CD14-positive monocyte (primary cell): ENCODE measurements at regions not wholly inside any gene's neighbourhood (a gene's known extent, or its start where the extent isn't known, plus 50 kb on each side); places are given as distances from the start of the nearest gene placed in this dataset.

Source experiments
- DNase-seq, 3 donors: peaks; one replicate each; pipeline ENCODE4 v3.0.0-alpha.2; 2011 to 2022
- H2AFZ ChIP-seq: 2 replicates; pipeline ENCODE4 v1.6.0; 2012; ENCODE audit warnings: mild to moderate bottlenecking, low read depth, low read length, inconsistent platforms; ENCODE audit not compliant: insufficient read depth, poor library complexity, severe bottlenecking
- H3K27ac ChIP-seq, 2 donors: 1 replicate in 1 of 2; 2 replicates in 1 of 2; pipeline ENCODE4 v1.5.1; 2012 to 2013; ENCODE audit warnings: low read length in 2 of 2, control low read depth in 1 of 2, inconsistent platforms in 1 of 2, low read depth in 1 of 2, mild to moderate bottlenecking in 1 of 2
- H3K27me3 ChIP-seq, 2 donors: one replicate each; pipeline versions ENCODE4 v1.6.0 to v1.6.1; 2011 to 2013; ENCODE audit warnings: low read length in 2 of 2; ENCODE audit not compliant: control insufficient read depth in 2 of 2, insufficient read depth in 2 of 2
- H3K36me3 ChIP-seq, 2 donors: replicated peaks in 1 of 2; 1 replicate in 1 of 2; 2 replicates in 1 of 2; pipeline versions ENCODE4 v1.5.1 to v1.6.1; 2012 to 2013; ENCODE audit warnings: low read length in 2 of 2, control low read depth in 1 of 2, inconsistent platforms in 1 of 2, mild to moderate bottlenecking in 1 of 2; ENCODE audit not compliant: insufficient read depth in 2 of 2, control insufficient read depth in 1 of 2
- H3K4me1 ChIP-seq, 2 donors: 1 replicate in 1 of 2; 2 replicates in 1 of 2; pipeline versions ENCODE4 v1.5.1 to v1.6.1; 2012 to 2013; ENCODE audit warnings: low read length in 2 of 2, control low read depth in 1 of 2, inconsistent platforms in 1 of 2, mild to moderate bottlenecking in 1 of 2, moderate library complexity in 1 of 2; ENCODE audit not compliant: insufficient read depth in 2 of 2, control insufficient read depth in 1 of 2
- H3K4me2 ChIP-seq: replicated peaks from 2 replicates; pipeline ENCODE3; 2012; ENCODE audit warnings: low read length, moderate library complexity, mild to moderate bottlenecking; ENCODE audit not compliant: poor library complexity, severe bottlenecking; ENCODE audit errors: extremely low read depth
- H3K4me3 ChIP-seq, 3 experiments: fragments of 200-600 bp in 1 of 3; sonication (generic) in 1 of 3; replicated peaks in 1 of 3; 1 replicate in 2 of 3; 2 replicates in 1 of 3; pipeline ENCODE4 v1.5.1; 2011 to 2013; ENCODE audit warnings: low read length in 3 of 3, mild to moderate bottlenecking in 3 of 3, control low read depth in 2 of 3, low read depth in 2 of 3, inconsistent platforms in 1 of 3, moderate library complexity in 1 of 3
- H3K79me2 ChIP-seq: 2 replicates; pipeline ENCODE4 v1.6.0; 2012; ENCODE audit warnings: mild to moderate bottlenecking, control low read depth, inconsistent platforms, low read length, moderate library complexity; ENCODE audit not compliant: insufficient read depth
- H3K9ac ChIP-seq: 2 replicates; pipeline ENCODE4 v1.6.0; 2017; ENCODE audit warnings: low read length, mild to moderate bottlenecking; ENCODE audit not compliant: insufficient read depth, poor library complexity, severe bottlenecking
- H3K9me3 ChIP-seq, 2 donors: replicated peaks in 1 of 2; 1 replicate in 1 of 2; 2 replicates in 1 of 2; pipeline versions ENCODE4 v1.5.1 to v1.6.1; 2012 to 2013; ENCODE audit warnings: low read length in 2 of 2, control low read depth in 1 of 2; ENCODE audit not compliant: control insufficient read depth in 1 of 2, insufficient read depth in 1 of 2
- H4K20me1 ChIP-seq: 2 replicates; pipeline ENCODE4 v1.6.0; 2012; ENCODE audit warnings: mild to moderate bottlenecking, low read length, control low read depth, moderate library complexity; ENCODE audit not compliant: insufficient read depth
- H3K27ac Mint-ChIP-seq, 7 donors: one replicate each; pipeline ENCODE4 v1.8.0; 2020; ENCODE audit warnings: mild to moderate bottlenecking in 7 of 7, mixed read lengths in 7 of 7, moderate library complexity in 6 of 7, inconsistent platforms in 2 of 7
- H3K27me3 Mint-ChIP-seq, 3 donors: one replicate each; pipeline ENCODE4 v1.8.0; 2021 to 2022; ENCODE audit warnings: low read depth in 3 of 3, mild to moderate bottlenecking in 3 of 3, mixed read lengths in 3 of 3, moderate library complexity in 3 of 3, inconsistent platforms in 1 of 3
- H3K36me3 Mint-ChIP-seq, 2 donors: one replicate each; pipeline ENCODE4 v1.8.0; 2020; ENCODE audit warnings: mixed read lengths in 2 of 2, inconsistent platforms in 1 of 2, mild to moderate bottlenecking in 1 of 2
- H3K4me1 Mint-ChIP-seq: one replicate; pipeline ENCODE4 v1.8.0; 2020; ENCODE audit warnings: mild to moderate bottlenecking, mixed read lengths
- H3K4me3 Mint-ChIP-seq, 2 donors: one replicate each; pipeline ENCODE4 v1.8.0; 2020; ENCODE audit warnings: mild to moderate bottlenecking in 2 of 2, mixed read lengths in 2 of 2, moderate library complexity in 1 of 2
- H3K9me3 Mint-ChIP-seq, 7 donors: one replicate each; pipeline ENCODE4 v1.8.0; 2020 to 2022; ENCODE audit warnings: mixed read lengths in 7 of 7, mild to moderate bottlenecking in 6 of 7, moderate library complexity in 6 of 7, inconsistent platforms in 2 of 7
- CTCF ChIP-seq: fragments of 200-600 bp; IDR thresholded peaks from one replicate; pipeline ENCODE4 v1.8.0; 2022; ENCODE audit warnings: antibody characterized with exemption, mild to moderate bottlenecking
- WGBS: methylation state at CpG from one replicate; pipeline ENCODE4 v1.1.5; 2013; ENCODE audit warnings: missing lambda C conversion rate; ENCODE audit not compliant: insufficient coverage; 5-methylcytosine and 5-hydroxymethylcytosine counted together
- intact Hi-C, 2 donors: fragments of 100-400 bp; cut with micrococcal nuclease; formaldehyde crosslinking; loops; one replicate each; pipeline versions ENCODE4 v1.15.0 to v1.15.1; 2023

- Histone ChIP-seq H3K27me3 (no peaks in the 10 kb centered on the region), H3K4me3 (no peak overlapping the region), H3K36me3 (no peaks in the 10 kb centered on the region), H3K9ac (no peak overlapping the region), H3K79me2 (no peaks in the 10 kb centered on the region), H3K4me1 (no peaks in the 10 kb centered on the region), H3K9me3 (peaks cover 10 to 12% of the 10 kb centered on the region in 2 donors), H2AFZ (no peak overlapping the region), H3K4me2 (no peak overlapping the region), H3K27ac (no peak overlapping the region), H4K20me1 (no peaks in the 10 kb centered on the region)
- Mint-ChIP-seq H3K4me1 (no peaks in the 10 kb centered on the region), H3K36me3 (no peaks in the 10 kb centered on the region), H3K9me3 (peaks cover 0 to 13% (median 9%) of the 10 kb centered on the region in 7 donors), H3K27ac (no peak overlapping the region), H3K4me3 (no peak overlapping the region), H3K27me3 (peaks cover 0 to 1% (median 0%) of the 10 kb centered on the region in 3 donors)
- no peak for TF ChIP-seq CTCF
- DNase-seq, result no peak
- intact Hi-C loops, result no loop called here
- WGBS, result 100% methylated on average over 1 of the region's 1 CpG
Observed at GRCh38 chr15:35186346-35186745, 101.3 kb upstream of the NANOGP8 start.

- Mint-ChIP-seq H3K4me1 (no peaks in the 10 kb centered on the region), H3K36me3 (no peaks in the 10 kb centered on the region), H3K9me3 (peaks cover 2 to 10% (median 3%) of the 10 kb centered on the region in 7 donors), H3K27ac (no peak overlapping the region), H3K4me3 (no peak overlapping the region), H3K27me3 (peaks cover 0 to 1% (median 0%) of the 10 kb centered on the region in 3 donors)
- Histone ChIP-seq H3K27me3 (no peaks in the 10 kb centered on the region), H3K9me3 (peaks cover 4 to 5% of the 10 kb centered on the region in 2 donors), H3K27ac (no peak overlapping the region), H4K20me1 (no peaks in the 10 kb centered on the region), H3K4me1 (no peaks in the 10 kb centered on the region), H3K36me3 (no peaks in the 10 kb centered on the region), H2AFZ (no peak overlapping the region), H3K4me3 (no peak overlapping the region), H3K79me2 (no peaks in the 10 kb centered on the region), H3K4me2 (no peak overlapping the region), H3K9ac (no peak overlapping the region)
- WGBS, result no CpG with 5 or more reads among the region's 1 CpG
- no peak for TF ChIP-seq CTCF
- DNase-seq, result no peak
- intact Hi-C loops, result no loop called here
Observed at GRCh38 chr15:35184646-35185045, 99.6 kb upstream of the NANOGP8 start.
